WTC11 (cell line): ENCODE measurements at regions not wholly inside any gene's neighbourhood (a gene's known extent, or its start where the extent isn't known, plus 50 kb on each side); places are given as distances from the start of the nearest gene placed in this dataset.
A peak's percentile ranks its signal among the peaks of the same experiment; 100 is the strongest.

Experiments used
- ATAC-seq: fragments of 200-7000 bp; cut with Tn5 transposase; 2 replicates; pipeline ENCODE4 v1.10.0; 2021; ENCODE audit warnings: mild to moderate bottlenecking, moderate library complexity
- CTCF ChIA-PET: fragments of 300-600 bp; sonication (Branson Sonifier 250); formaldehyde crosslinking; loops from one replicate; lab custom pipeline; 2021; ENCODE audit warnings: antibody characterized with exemption; lab: Charles Lee
- POLR2A ChIA-PET: fragments of 350-600 bp; sonication (Branson Sonifier 250); formaldehyde crosslinking; loops from one replicate; lab custom pipeline; 2021; ENCODE audit warnings: antibody characterized with exemption; lab: Charles Lee
- DNase-seq: peaks from one replicate; pipeline ENCODE4 v3.0.0; 2021; ENCODE audit warnings: low spot score
- H3K27ac Mint-ChIP-seq: 2 replicates; pipeline ENCODE4 v1.8.0; 2021; ENCODE audit warnings: mixed read lengths
- H3K27me3 Mint-ChIP-seq: 2 replicates; pipeline ENCODE4 v1.8.0; 2021; ENCODE audit warnings: low read depth, mild to moderate bottlenecking, moderate library complexity, mixed read lengths
- H3K36me3 Mint-ChIP-seq: 2 replicates; pipeline ENCODE4 v1.8.0; 2021; ENCODE audit warnings: mixed read lengths
- H3K4me1 Mint-ChIP-seq: 2 replicates; pipeline ENCODE4 v1.8.0; 2022; ENCODE audit warnings: mixed read lengths
- H3K4me3 Mint-ChIP-seq: 2 replicates; pipeline ENCODE4 v1.8.0; 2021; ENCODE audit warnings: mild to moderate bottlenecking, moderate library complexity, mixed read lengths
- H3K9me3 Mint-ChIP-seq: 2 replicates; pipeline ENCODE4 v1.8.0; 2021; ENCODE audit warnings: mixed read lengths
- ARID4B ChIP-seq: sonication (generic); formaldehyde crosslinking; IDR thresholded peaks from 2 replicates; pipeline ENCODE4 v1.8.0; 2023; ENCODE audit warnings: missing genetic modification reagents, mild to moderate bottlenecking, borderline replicate concordance
- E2F1 ChIP-seq: sonication (generic); formaldehyde crosslinking; IDR thresholded peaks from 2 replicates; pipeline ENCODE4 v1.8.0; 2022; ENCODE audit warnings: mild to moderate bottlenecking, missing genetic modification reagents
- ELF4 ChIP-seq: sonication (generic); formaldehyde crosslinking; IDR thresholded peaks from 2 replicates; pipeline ENCODE4 v1.8.1; 2022; ENCODE audit warnings: low read depth, mild to moderate bottlenecking, moderate library complexity, missing genetic modification reagents
- GRHL2 ChIP-seq: fragments of 250-450 bp; sonication (Bioruptor Pico); IDR thresholded peaks from 2 replicates; pipeline ENCODE4 v1.8.0; 2022; ENCODE audit warnings: mild to moderate bottlenecking, moderate library complexity; ENCODE audit not compliant: insufficient replicate concordance, severe bottlenecking
- HMGA2 ChIP-seq: fragments of 250-450 bp; sonication (Bioruptor Pico); IDR thresholded peaks from 2 replicates; pipeline ENCODE4 v1.4.0; 2021; ENCODE audit warnings: mild to moderate bottlenecking, moderate library complexity
- IRF2 ChIP-seq: sonication (generic); formaldehyde crosslinking; IDR thresholded peaks from 2 replicates; pipeline ENCODE4 v1.8.0; 2022; ENCODE audit warnings: low read depth, missing genetic modification reagents, borderline replicate concordance
- JUN ChIP-seq: sonication (generic); formaldehyde crosslinking; IDR thresholded peaks from 2 replicates; pipeline ENCODE4 v1.8.0; 2023; ENCODE audit warnings: mild to moderate bottlenecking, missing genetic modification reagents
- MAX ChIP-seq: sonication (generic); formaldehyde crosslinking; IDR thresholded peaks from 2 replicates; pipeline ENCODE4 v1.8.0; 2022; ENCODE audit warnings: mild to moderate bottlenecking, missing genetic modification reagents
- NFATC4 ChIP-seq: fragments of 250-450 bp; sonication (Bioruptor Pico); IDR thresholded peaks from 2 replicates; pipeline ENCODE4 v1.9.0; 2021; ENCODE audit warnings: mild to moderate bottlenecking
- NFYB ChIP-seq: sonication (generic); formaldehyde crosslinking; conservative IDR thresholded peaks from 2 replicates; pipeline ENCODE4 v1.8.0; 2022; ENCODE audit warnings: low read depth, missing genetic modification reagents
- RORB ChIP-seq: fragments of 250-450 bp; sonication (Bioruptor Pico); IDR thresholded peaks from 2 replicates; pipeline ENCODE4 v1.9.0; 2021; ENCODE audit warnings: mild to moderate bottlenecking
- TCF7 ChIP-seq: sonication (generic); formaldehyde crosslinking; IDR thresholded peaks from 2 replicates; pipeline ENCODE4 v1.8.0; 2022; ENCODE audit warnings: mild to moderate bottlenecking, low read depth, missing genetic modification reagents, moderate library complexity
- ZNF263 ChIP-seq: sonication (generic); formaldehyde crosslinking; IDR thresholded peaks from 2 replicates; pipeline ENCODE4 v1.8.1; 2022; ENCODE audit warnings: low read depth, mild to moderate bottlenecking, moderate library complexity, missing genetic modification reagents
- TF ChIP-seq, protein P1 (sequence below): fragments of 200-600 bp; IDR thresholded peaks from 2 replicates; pipeline ENCODE4 v1.8.0; 2022; ENCODE audit warnings: antibody characterized with exemption
- TF ChIP-seq, protein P2 (sequence below): sonication (generic); formaldehyde crosslinking; IDR thresholded peaks from 2 replicates; pipeline ENCODE4 v1.8.0; 2022; ENCODE audit warnings: mild to moderate bottlenecking, missing genetic modification reagents
- TF ChIP-seq, protein P3 (sequence below): sonication (generic); formaldehyde crosslinking; IDR thresholded peaks from 2 replicates; pipeline ENCODE4 v1.8.0; 2023; ENCODE audit warnings: mild to moderate bottlenecking, missing genetic modification reagents
- TF ChIP-seq, protein P4 (sequence below): sonication (generic); formaldehyde crosslinking; conservative IDR thresholded peaks from 2 replicates; pipeline ENCODE4 v1.8.1; 2022; ENCODE audit warnings: mild to moderate bottlenecking, missing genetic modification reagents

- ATAC-seq, result peak; percentile 93
- H3K36me3 Mint-ChIP-seq, result peaks cover 10% of the 10 kb centered on the region; the same call in 1 of the 2 replicates
- no peaks in the 10 kb centered on the region for H3K4me1 Mint-ChIP-seq
- H3K4me3 Mint-ChIP-seq, result no peak overlapping the region
- POLR2A ChIA-PET, result interaction anchor here (0.6 kb wide), 1 partner anchor 14 kb away, joined by 3 read pairs; no protein-coding TSS in a partner anchor
- peaks cover 8% of the 10 kb centered on the region for H3K27me3 Mint-ChIP-seq
- CTCF ChIA-PET, result interaction anchor here (0.7 to 6.5 kb wide), 7 partner anchors 8 to 67 kb away, joined by 3 to 67 read pairs (median 5); no protein-coding TSS in a partner anchor
- no peak for TF ChIP-seq TCF7 (CRISPR knock-in tag)
- H3K9me3 Mint-ChIP-seq, result peaks cover 35% of the 10 kb centered on the region
- no peak overlapping the region for H3K27ac Mint-ChIP-seq
- DNase-seq, result no peak
Measured at GRCh38 chr9:92176068-92176799, 61.0 kb upstream of the SPTLC1 start.

DNA sequence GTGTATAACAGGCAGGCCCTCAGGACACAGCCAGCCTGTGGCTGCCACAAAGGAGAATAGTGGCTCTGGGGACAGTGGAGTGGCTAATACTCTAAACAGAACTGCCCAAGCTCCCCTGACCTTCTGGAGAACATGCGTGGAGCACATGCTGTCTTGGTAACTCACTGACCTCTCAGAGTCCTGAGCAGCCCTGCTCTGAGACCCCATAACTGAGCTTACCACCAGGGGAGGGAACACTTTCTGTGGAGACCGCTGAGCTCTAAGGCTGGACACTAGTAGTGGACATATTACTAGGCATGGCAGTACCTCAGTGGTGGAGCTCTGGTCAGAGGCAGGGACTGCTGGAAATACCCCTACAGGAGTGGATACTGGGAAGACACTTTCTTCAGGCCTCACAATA, 60.2 kb upstream of the SPTLC1 start:
- TF ChIP-seq MAX (CRISPR knock-in tag) (no peak), HMGA2 (CRISPR knock-in tag) (no peak), ARID4B (CRISPR knock-in tag) (no peak), E2F1 (CRISPR knock-in tag) (no peak), IRF2 (CRISPR knock-in tag) (no peak)
- TF ChIP-seq, protein P1, sequence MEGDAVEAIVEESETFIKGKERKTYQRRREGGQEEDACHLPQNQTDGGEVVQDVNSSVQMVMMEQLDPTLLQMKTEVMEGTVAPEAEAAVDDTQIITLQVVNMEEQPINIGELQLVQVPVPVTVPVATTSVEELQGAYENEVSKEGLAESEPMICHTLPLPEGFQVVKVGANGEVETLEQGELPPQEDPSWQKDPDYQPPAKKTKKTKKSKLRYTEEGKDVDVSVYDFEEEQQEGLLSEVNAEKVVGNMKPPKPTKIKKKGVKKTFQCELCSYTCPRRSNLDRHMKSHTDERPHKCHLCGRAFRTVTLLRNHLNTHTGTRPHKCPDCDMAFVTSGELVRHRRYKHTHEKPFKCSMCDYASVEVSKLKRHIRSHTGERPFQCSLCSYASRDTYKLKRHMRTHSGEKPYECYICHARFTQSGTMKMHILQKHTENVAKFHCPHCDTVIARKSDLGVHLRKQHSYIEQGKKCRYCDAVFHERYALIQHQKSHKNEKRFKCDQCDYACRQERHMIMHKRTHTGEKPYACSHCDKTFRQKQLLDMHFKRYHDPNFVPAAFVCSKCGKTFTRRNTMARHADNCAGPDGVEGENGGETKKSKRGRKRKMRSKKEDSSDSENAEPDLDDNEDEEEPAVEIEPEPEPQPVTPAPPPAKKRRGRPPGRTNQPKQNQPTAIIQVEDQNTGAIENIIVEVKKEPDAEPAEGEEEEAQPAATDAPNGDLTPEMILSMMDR, result no peak
- TF ChIP-seq, protein P2, sequence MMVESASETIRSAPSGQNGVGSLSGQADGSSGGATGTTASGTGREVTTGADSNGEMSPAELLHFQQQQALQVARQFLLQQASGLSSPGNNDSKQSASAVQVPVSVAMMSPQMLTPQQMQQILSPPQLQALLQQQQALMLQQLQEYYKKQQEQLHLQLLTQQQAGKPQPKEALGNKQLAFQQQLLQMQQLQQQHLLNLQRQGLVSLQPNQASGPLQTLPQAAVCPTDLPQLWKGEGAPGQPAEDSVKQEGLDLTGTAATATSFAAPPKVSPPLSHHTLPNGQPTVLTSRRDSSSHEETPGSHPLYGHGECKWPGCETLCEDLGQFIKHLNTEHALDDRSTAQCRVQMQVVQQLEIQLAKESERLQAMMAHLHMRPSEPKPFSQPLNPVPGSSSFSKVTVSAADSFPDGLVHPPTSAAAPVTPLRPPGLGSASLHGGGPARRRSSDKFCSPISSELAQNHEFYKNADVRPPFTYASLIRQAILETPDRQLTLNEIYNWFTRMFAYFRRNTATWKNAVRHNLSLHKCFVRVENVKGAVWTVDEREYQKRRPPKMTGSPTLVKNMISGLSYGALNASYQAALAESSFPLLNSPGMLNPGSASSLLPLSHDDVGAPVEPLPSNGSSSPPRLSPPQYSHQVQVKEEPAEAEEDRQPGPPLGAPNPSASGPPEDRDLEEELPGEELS (CRISPR knock-in tag), result no peak
- ATAC-seq (no peak), DNase-seq (no peak)
- Mint-ChIP-seq H3K36me3 (0 out of 2 replicates have a peak, but pooled peaks cover 4% of the 10 kb centered on the region), H3K27me3 (peaks cover 8% of the 10 kb centered on the region), H3K27ac (no peak overlapping the region), H3K4me3 (no peak overlapping the region), H3K9me3 (peaks cover 27% of the 10 kb centered on the region), H3K4me1 (no peaks in the 10 kb centered on the region)
- CTCF ChIA-PET, result interaction anchor here (1.0 to 6.5 kb wide), 6 partner anchors 12 to 67 kb away, joined by 4 to 67 read pairs (median 6); no protein-coding TSS in a partner anchor
- POLR2A ChIA-PET, result no interaction called here

DNA sequence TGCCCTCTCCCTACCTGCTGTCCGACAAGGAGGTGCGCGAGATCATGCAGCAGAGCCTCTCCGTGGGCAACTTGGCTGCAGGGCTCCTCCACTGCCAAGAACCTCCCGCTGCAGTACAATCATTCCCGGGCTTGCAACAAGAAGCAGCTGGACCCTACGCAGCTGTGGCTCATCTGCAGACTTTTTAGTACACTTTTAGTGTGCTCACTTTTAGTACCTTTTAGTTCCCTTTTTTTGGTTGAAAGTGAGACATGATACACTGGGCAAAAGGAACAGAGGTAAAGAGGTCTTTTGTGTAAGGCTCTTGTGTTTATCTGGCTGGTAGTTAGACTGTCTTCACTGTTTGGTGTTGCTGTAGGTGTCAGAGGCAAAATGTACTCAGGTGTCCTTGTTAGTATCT, 58.1 kb upstream of the SPTLC1 start:
- DNase-seq (no peak), ATAC-seq (no peak)
- Mint-ChIP-seq H3K9me3 (peaks cover 22% of the 10 kb centered on the region), H3K4me1 (no peaks in the 10 kb centered on the region), H3K36me3 (0 out of 2 replicates have a peak, but pooled peaks cover 3% of the 10 kb centered on the region), H3K27ac (no peak overlapping the region), H3K27me3 (peaks cover 8% of the 10 kb centered on the region), H3K4me3 (no peak overlapping the region)
- CTCF ChIA-PET, result interaction anchor here (6.5 kb wide), 1 partner anchor 34 kb away, joined by 67 read pairs; no protein-coding TSS in a partner anchor
- POLR2A ChIA-PET, result no interaction called here
- TF ChIP-seq NFYB (CRISPR knock-in tag), result no peak
- TF ChIP-seq JUN (CRISPR knock-in tag), result no peak
- TF ChIP-seq ZNF263 (CRISPR knock-in tag), result no peak
- no peak for TF ChIP-seq MAX (CRISPR knock-in tag)
- TF ChIP-seq ELF4 (CRISPR knock-in tag), result no peak
- no peak for TF ChIP-seq GRHL2 (CRISPR knock-in tag)
- no peak for TF ChIP-seq RORB (CRISPR knock-in tag)
- no peak for TF ChIP-seq NFATC4 (CRISPR knock-in tag)
- TF ChIP-seq, protein P3, sequence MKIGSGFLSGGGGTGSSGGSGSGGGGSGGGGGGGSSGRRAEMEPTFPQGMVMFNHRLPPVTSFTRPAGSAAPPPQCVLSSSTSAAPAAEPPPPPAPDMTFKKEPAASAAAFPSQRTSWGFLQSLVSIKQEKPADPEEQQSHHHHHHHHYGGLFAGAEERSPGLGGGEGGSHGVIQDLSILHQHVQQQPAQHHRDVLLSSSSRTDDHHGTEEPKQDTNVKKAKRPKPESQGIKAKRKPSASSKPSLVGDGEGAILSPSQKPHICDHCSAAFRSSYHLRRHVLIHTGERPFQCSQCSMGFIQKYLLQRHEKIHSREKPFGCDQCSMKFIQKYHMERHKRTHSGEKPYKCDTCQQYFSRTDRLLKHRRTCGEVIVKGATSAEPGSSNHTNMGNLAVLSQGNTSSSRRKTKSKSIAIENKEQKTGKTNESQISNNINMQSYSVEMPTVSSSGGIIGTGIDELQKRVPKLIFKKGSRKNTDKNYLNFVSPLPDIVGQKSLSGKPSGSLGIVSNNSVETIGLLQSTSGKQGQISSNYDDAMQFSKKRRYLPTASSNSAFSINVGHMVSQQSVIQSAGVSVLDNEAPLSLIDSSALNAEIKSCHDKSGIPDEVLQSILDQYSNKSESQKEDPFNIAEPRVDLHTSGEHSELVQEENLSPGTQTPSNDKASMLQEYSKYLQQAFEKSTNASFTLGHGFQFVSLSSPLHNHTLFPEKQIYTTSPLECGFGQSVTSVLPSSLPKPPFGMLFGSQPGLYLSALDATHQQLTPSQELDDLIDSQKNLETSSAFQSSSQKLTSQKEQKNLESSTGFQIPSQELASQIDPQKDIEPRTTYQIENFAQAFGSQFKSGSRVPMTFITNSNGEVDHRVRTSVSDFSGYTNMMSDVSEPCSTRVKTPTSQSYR, result no peak
- TF ChIP-seq, protein P4, sequence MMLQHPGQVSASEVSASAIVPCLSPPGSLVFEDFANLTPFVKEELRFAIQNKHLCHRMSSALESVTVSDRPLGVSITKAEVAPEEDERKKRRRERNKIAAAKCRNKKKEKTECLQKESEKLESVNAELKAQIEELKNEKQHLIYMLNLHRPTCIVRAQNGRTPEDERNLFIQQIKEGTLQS (CRISPR knock-in tag), result no peak
